ENCODE measurements at regions not wholly inside any gene's neighbourhood (a gene's known extent, or its start where the extent isn't known, plus 50 kb on each side); places are given as distances from the start of the nearest gene placed in this dataset.

- no peaks in the 10 kb centered on the region for H3K4me1 ChIP-seq (ENCODE audit: insufficient read depth, low read length)
- H3K27me3 Mint-ChIP-seq, result peaks cover 7% of the 10 kb centered on the region
- CTCF ChIA-PET, result no interaction called here
- H3K27ac Mint-ChIP-seq, result no peak overlapping the region
- TF ChIP-seq CTCF (IDR thresholded peaks at IDR 0.05), result no peak
- H3K27ac ChIP-seq (ENCODE audit: low read depth in 1 of 2, low read length in 2 of 2), result no peak overlapping the region
- H3K4me3 Mint-ChIP-seq, result no peak overlapping the region
- no peak for DNase-seq
- ATAC-seq (ENCODE audit: poor library complexity), result no peak
- POLR2A ChIA-PET, result no interaction called here
- no peaks in the 10 kb centered on the region for H3K27me3 ChIP-seq (ENCODE audit: control insufficient read depth in 1 of 2, insufficient read depth in 2 of 2, low read length in 2 of 2)
- no peaks in the 10 kb centered on the region for H3K4me1 Mint-ChIP-seq (ENCODE audit: low read depth)
- H3K9me3 ChIP-seq (ENCODE audit: control insufficient read depth in 1 of 2, insufficient read depth in 1 of 2, low read length in 2 of 2), result peaks cover 0 to 4% of the 10 kb centered on the region in 2 experiments
- no peaks in the 10 kb centered on the region for H3K36me3 Mint-ChIP-seq (ENCODE audit: low read depth)
- peaks cover 2% of the 10 kb centered on the region for H3K9me3 Mint-ChIP-seq
- no peaks in the 10 kb centered on the region for H3K36me3 ChIP-seq (ENCODE audit: insufficient read depth, low read length)
- H3K4me3 ChIP-seq (ENCODE audit: low read length), result no peak overlapping the region
- intact Hi-C loops (cut with DNase I, micrococcal nuclease), result no loop called here
Observed at GRCh38 chr5:38124321-38124720, 134.0 kb upstream of the EGFLAM start.

- no peak overlapping the region for H3K4me3 Mint-ChIP-seq
- POLR2A ChIA-PET, result no interaction called here
- CTCF ChIA-PET, result no interaction called here
- no peak for ATAC-seq (ENCODE audit: poor library complexity)
- Histone ChIP-seq H3K9me3 (ENCODE audit: control insufficient read depth in 1 of 2, insufficient read depth in 1 of 2, low read length in 2 of 2) (peaks cover 0 to 3% of the 10 kb centered on the region in 2 experiments), H3K4me1 (ENCODE audit: insufficient read depth, low read length) (no peaks in the 10 kb centered on the region), H3K27me3 (ENCODE audit: control insufficient read depth in 1 of 2, insufficient read depth in 2 of 2, low read length in 2 of 2) (no peaks in the 10 kb centered on the region), H3K4me3 (ENCODE audit: low read length) (no peak overlapping the region), H3K36me3 (ENCODE audit: insufficient read depth, low read length) (no peaks in the 10 kb centered on the region), H3K27ac (ENCODE audit: low read depth in 1 of 2, low read length in 2 of 2) (no peak overlapping the region)
- H3K27ac Mint-ChIP-seq, result no peak overlapping the region
- no peak for DNase-seq
- H3K27me3 Mint-ChIP-seq, result no peaks in the 10 kb centered on the region
- TF ChIP-seq CTCF (IDR thresholded peaks at IDR 0.05), result no peak
- intact Hi-C loops (cut with DNase I, micrococcal nuclease), result loop anchor here in 1 of 2 experiments (1.0 kb wide), 1 partner anchor 30 kb away; no protein-coding TSS in a partner anchor
- no peaks in the 10 kb centered on the region for H3K36me3 Mint-ChIP-seq (ENCODE audit: low read depth)
- peaks cover 4% of the 10 kb centered on the region for H3K9me3 Mint-ChIP-seq
- no peaks in the 10 kb centered on the region for H3K4me1 Mint-ChIP-seq (ENCODE audit: low read depth)
Observed at GRCh38 chr5:38121420-38121819, 136.9 kb upstream of the EGFLAM start.

DNA sequence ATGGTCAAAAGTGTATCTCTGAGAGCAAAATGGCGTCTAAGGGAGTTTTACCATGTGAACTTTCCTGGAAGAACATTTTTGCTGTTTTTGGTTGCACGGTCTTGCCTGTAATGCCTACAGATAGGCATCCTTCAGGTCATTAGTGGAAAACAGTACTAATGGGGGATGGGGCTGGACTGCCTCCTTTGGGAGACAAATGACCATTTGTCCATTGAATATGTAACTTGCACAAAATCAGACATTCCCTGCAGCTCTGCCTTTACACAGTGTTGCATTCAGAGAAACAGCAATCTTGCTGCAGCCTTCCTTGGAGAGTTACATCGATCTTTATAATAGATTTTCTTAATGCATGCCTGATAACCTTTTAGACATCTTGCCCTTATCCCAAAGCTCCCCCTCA, 138.5 kb upstream of the EGFLAM start:
- POLR2A ChIA-PET, result no interaction called here
- CTCF ChIA-PET, result no interaction called here
- no peaks in the 10 kb centered on the region for H3K27me3 Mint-ChIP-seq

More for the DNA sequence above, 138.5 kb upstream of the EGFLAM start:
- intact Hi-C loops (cut with DNase I, micrococcal nuclease), result no loop called here
- Mint-ChIP-seq H3K4me3 (no peak overlapping the region), H3K36me3 (ENCODE audit: low read depth) (no peaks in the 10 kb centered on the region), H3K27ac (no peak overlapping the region), H3K4me1 (ENCODE audit: low read depth) (no peaks in the 10 kb centered on the region), H3K9me3 (peaks cover 4% of the 10 kb centered on the region)
- Histone ChIP-seq H3K9me3 (ENCODE audit: control insufficient read depth in 1 of 2, insufficient read depth in 1 of 2, low read length in 2 of 2) (no peaks in the 10 kb centered on the region), H3K4me3 (ENCODE audit: low read length) (no peak overlapping the region), H3K27ac (ENCODE audit: low read depth in 1 of 2, low read length in 2 of 2) (no peak overlapping the region), H3K4me1 (ENCODE audit: insufficient read depth, low read length) (no peaks in the 10 kb centered on the region), H3K36me3 (ENCODE audit: insufficient read depth, low read length) (no peaks in the 10 kb centered on the region), H3K27me3 (ENCODE audit: control insufficient read depth in 1 of 2, insufficient read depth in 2 of 2, low read length in 2 of 2) (no peaks in the 10 kb centered on the region)
- no peak for TF ChIP-seq CTCF (IDR thresholded peaks at IDR 0.05)
- DNase-seq (no peak), ATAC-seq (ENCODE audit: poor library complexity) (no peak)

All from CD4-positive, alpha-beta T cell (primary cell).